SK-N-SH treated with all-trans-retinoic acid at 6 μM for 48 hours (cell line): ENCODE measurements at regions not wholly inside any gene's neighbourhood (a gene's known extent, or its start where the extent isn't known, plus 50 kb on each side); places are given as distances from the start of the nearest gene placed in this dataset.

Experiments
- ATAC-seq: fragments of 200-7000 bp; cut with Tn5 transposase; 3 replicates; pipeline ENCODE4 v1.9.1; 2020; ENCODE audit warnings: mild to moderate bottlenecking, moderate library complexity
- ARNTL ChIP-seq: fragments of 450-650 bp; formaldehyde crosslinking; IDR thresholded peaks from 2 replicates; pipeline ENCODE4 v1.5.0; 2020; ENCODE audit warnings: low read depth, mild to moderate bottlenecking, moderate library complexity, borderline replicate concordance
- BACH2 ChIP-seq: fragments of 250-450 bp; sonication (Bioruptor Pico); IDR thresholded peaks from 2 replicates; pipeline ENCODE4 v1.9.0; 2021; ENCODE audit warnings: mild to moderate bottlenecking, borderline replicate concordance
- CREB5 ChIP-seq: fragments of 250-450 bp; sonication (Bioruptor Pico); IDR thresholded peaks from 2 replicates; pipeline ENCODE4 v1.5.1; 2020; ENCODE audit warnings: low read depth, mild to moderate bottlenecking, moderate library complexity
- CSDC2 ChIP-seq: fragments of 250-450 bp; sonication (Bioruptor Pico); IDR thresholded peaks from 2 replicates; pipeline ENCODE4 v1.5.0; 2020; ENCODE audit warnings: mild to moderate bottlenecking, moderate library complexity
- CSRNP3 ChIP-seq: fragments of 250-450 bp; sonication (Bioruptor Pico); IDR thresholded peaks from 2 replicates; pipeline ENCODE4 v1.5.1; 2021; ENCODE audit warnings: mild to moderate bottlenecking, moderate library complexity
- ESRRG ChIP-seq: fragments of 250-450 bp; sonication (Bioruptor Pico); IDR thresholded peaks from 2 replicates; pipeline ENCODE4 v1.6.1; 2021; ENCODE audit warnings: mild to moderate bottlenecking
- GLIS3 ChIP-seq: fragments of 250-450 bp; sonication (Bioruptor Pico); IDR thresholded peaks from 2 replicates; pipeline ENCODE4 v1.5.0; 2020; ENCODE audit warnings: mild to moderate bottlenecking, moderate library complexity
- ISL1 ChIP-seq: fragments of 250-450 bp; sonication (Bioruptor Pico); IDR thresholded peaks from 2 replicates; pipeline ENCODE4 v2.1.2; 2022; ENCODE audit warnings: mild to moderate bottlenecking, moderate library complexity
- PATZ1 ChIP-seq: fragments of 250-450 bp; sonication (Bioruptor Pico); IDR thresholded peaks from 2 replicates; pipeline ENCODE4 v1.8.0; 2020; ENCODE audit warnings: mild to moderate bottlenecking, moderate library complexity, borderline replicate concordance
- POU6F1 ChIP-seq: fragments of 250-450 bp; sonication (Bioruptor Pico); IDR thresholded peaks from 2 replicates; pipeline ENCODE4 v1.8.0; 2021; ENCODE audit warnings: low read depth, mild to moderate bottlenecking, moderate library complexity, borderline replicate concordance
- PPARA ChIP-seq: fragments of 250-450 bp; sonication (Bioruptor Pico); IDR thresholded peaks from 2 replicates; pipeline ENCODE4 v1.5.0; 2020; ENCODE audit warnings: mild to moderate bottlenecking, borderline replicate concordance
- RARB ChIP-seq: fragments of 250-450 bp; sonication (Bioruptor Pico); IDR thresholded peaks from 2 replicates; pipeline ENCODE4 v1.8.0; 2021; ENCODE audit warnings: mild to moderate bottlenecking, moderate library complexity
- SNAI2 ChIP-seq: fragments of 250-450 bp; sonication (Bioruptor Pico); IDR thresholded peaks from 2 replicates; pipeline ENCODE4 v1.5.0; 2020; ENCODE audit warnings: mild to moderate bottlenecking, moderate library complexity
- TCF4 ChIP-seq: fragments of 250-450 bp; sonication (Bioruptor Pico); IDR thresholded peaks from 2 replicates; pipeline ENCODE4 v1.8.0; 2021; ENCODE audit warnings: mild to moderate bottlenecking, moderate library complexity, borderline replicate concordance
- TSHZ2 ChIP-seq: fragments of 250-450 bp; sonication (Bioruptor Pico); IDR thresholded peaks from 2 replicates; pipeline ENCODE4 v1.5.0; 2020; ENCODE audit warnings: mild to moderate bottlenecking, moderate library complexity
- ZC3H10 ChIP-seq: fragments of 250-450 bp; sonication (Bioruptor Pico); IDR thresholded peaks from 2 replicates; pipeline ENCODE4 v1.5.1; 2021; ENCODE audit warnings: mild to moderate bottlenecking, moderate library complexity
- ZFP3 ChIP-seq: fragments of 250-450 bp; sonication (Bioruptor Pico); IDR thresholded peaks from 2 replicates; pipeline ENCODE4 v1.5.0; 2020; ENCODE audit warnings: mild to moderate bottlenecking, moderate library complexity
- ZFP30 ChIP-seq: fragments of 450-650 bp; formaldehyde crosslinking; IDR thresholded peaks from 2 replicates; pipeline ENCODE4 v1.5.0; 2022; ENCODE audit warnings: mild to moderate bottlenecking, moderate library complexity
- ZNF70 ChIP-seq: fragments of 450-650 bp; formaldehyde crosslinking; IDR thresholded peaks from 2 replicates; pipeline ENCODE4 v1.5.0; 2020; ENCODE audit warnings: mild to moderate bottlenecking, moderate library complexity
- ZNF8 ChIP-seq: fragments of 450-650 bp; formaldehyde crosslinking; IDR thresholded peaks from 2 replicates; pipeline ENCODE4 v1.5.0; 2020; ENCODE audit warnings: mild to moderate bottlenecking, moderate library complexity

GRCh38 chr12:86663173-86663572, 407.0 kb upstream of the MGAT4C start:
- no peak for ATAC-seq

GRCh38 chr12:86662464-86662863, 406.3 kb upstream of the MGAT4C start:
- no peak for ATAC-seq
- no peak for TF ChIP-seq TSHZ2 (CRISPR knock-in tag)
- TF ChIP-seq CSRNP3 (CRISPR knock-in tag) = no peak
- no peak for TF ChIP-seq ZNF8
- no peak for TF ChIP-seq SNAI2 (CRISPR knock-in tag)
- TF ChIP-seq CREB5 (CRISPR knock-in tag) = no peak
- TF ChIP-seq GLIS3 (CRISPR knock-in tag) = no peak
- TF ChIP-seq PPARA (CRISPR knock-in tag) = no peak
- TF ChIP-seq RARB (CRISPR knock-in tag) = no peak
- no peak for TF ChIP-seq ARNTL (CRISPR knock-in tag)
- TF ChIP-seq TCF4 = no peak
- no peak for TF ChIP-seq ISL1 (CRISPR knock-in tag)
- TF ChIP-seq ZNF70 (CRISPR knock-in tag) = no peak
- TF ChIP-seq BACH2 (CRISPR knock-in tag) = no peak
- no peak for TF ChIP-seq ZC3H10 (CRISPR knock-in tag)
- no peak for TF ChIP-seq POU6F1
- no peak for TF ChIP-seq ZFP30 (CRISPR knock-in tag)
- TF ChIP-seq ESRRG = no peak
- no peak for TF ChIP-seq CSDC2

More at GRCh38 chr12:86663173-86663572, 407.0 kb upstream of the MGAT4C start:
- TF ChIP-seq ZFP30 (CRISPR knock-in tag) = no peak
- TF ChIP-seq CREB5 (CRISPR knock-in tag) = no peak

GRCh38 chr12:86660488-86661147, 404.4 kb upstream of the MGAT4C start:
- TF ChIP-seq PPARA (CRISPR knock-in tag) (no peak), ZFP3 (CRISPR knock-in tag) (0 out of 2 replicates have a peak, but pooled peaks have one; percentile 38), ZFP30 (CRISPR knock-in tag) (no peak), TCF4 (no peak), CSDC2 (no peak), ISL1 (CRISPR knock-in tag) (peak; percentile 90), PATZ1 (peak; percentile 71; the same call in 1 of the 2 replicates), ARNTL (CRISPR knock-in tag) (no peak), POU6F1 (no peak)
- ATAC-seq = peak; percentile 55; the same call in 2 of the 3 replicates
